ENCODE measurements at regions not wholly inside any gene's neighbourhood (a gene's known extent, or its start where the extent isn't known, plus 50 kb on each side); places are given as distances from the start of the nearest gene placed in this dataset.

DNA sequence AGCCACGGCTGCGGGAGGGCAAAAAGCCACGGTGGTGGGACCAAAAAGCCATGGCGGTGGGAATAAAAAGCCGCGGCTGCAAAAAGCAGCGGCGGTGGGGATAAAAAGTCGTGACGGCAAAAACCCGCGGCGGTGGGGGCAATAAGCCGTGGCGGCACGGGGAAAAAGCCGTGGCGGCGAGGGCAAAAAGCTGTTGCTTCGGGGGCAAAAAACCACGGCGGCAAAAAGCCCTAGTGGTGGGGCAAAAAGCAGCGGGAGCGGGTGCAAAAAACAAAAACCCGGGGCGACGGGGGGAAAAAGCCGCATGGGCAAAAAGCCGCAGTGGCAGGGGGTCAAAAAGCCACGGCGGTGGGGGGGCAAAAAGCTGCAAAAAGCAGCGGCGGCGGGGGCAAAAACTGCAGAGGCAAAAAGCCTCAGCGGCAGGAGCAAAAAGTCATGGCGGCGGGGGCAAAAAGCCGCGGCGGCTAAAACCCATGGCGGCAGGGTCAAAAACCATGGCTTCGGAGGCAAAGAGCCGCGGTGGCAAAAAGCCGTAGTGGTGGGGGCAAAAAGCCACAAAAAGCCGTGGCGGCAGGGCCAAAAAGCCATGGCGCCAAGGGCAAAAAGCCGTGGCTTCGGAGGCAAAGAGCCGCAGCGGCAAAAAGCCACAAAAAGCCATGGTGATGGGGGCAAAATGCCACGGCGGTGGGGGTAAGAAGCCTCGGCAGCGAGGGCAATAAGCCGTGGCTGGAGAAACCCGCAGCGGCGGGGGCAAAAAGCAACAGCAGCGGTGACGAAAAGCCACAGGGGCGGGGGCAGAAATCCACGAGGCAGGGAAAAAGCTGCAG is 525.8 kb downstream of the ZNF33B start:
- TF ChIP-seq, protein P1, sequence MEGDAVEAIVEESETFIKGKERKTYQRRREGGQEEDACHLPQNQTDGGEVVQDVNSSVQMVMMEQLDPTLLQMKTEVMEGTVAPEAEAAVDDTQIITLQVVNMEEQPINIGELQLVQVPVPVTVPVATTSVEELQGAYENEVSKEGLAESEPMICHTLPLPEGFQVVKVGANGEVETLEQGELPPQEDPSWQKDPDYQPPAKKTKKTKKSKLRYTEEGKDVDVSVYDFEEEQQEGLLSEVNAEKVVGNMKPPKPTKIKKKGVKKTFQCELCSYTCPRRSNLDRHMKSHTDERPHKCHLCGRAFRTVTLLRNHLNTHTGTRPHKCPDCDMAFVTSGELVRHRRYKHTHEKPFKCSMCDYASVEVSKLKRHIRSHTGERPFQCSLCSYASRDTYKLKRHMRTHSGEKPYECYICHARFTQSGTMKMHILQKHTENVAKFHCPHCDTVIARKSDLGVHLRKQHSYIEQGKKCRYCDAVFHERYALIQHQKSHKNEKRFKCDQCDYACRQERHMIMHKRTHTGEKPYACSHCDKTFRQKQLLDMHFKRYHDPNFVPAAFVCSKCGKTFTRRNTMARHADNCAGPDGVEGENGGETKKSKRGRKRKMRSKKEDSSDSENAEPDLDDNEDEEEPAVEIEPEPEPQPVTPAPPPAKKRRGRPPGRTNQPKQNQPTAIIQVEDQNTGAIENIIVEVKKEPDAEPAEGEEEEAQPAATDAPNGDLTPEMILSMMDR (IDR thresholded peaks at IDR 0.05), result no peak
- TF ChIP-seq POLR2AphosphoS5 (IDR thresholded peaks at IDR 0.05; ENCODE audit: insufficient read depth in 1 of 2, low read depth in 1 of 2), result no peak

Measured in vagina (tissue), 2 donors.